Ishikawa (cell line): ENCODE measurements at regions not wholly inside any gene's neighbourhood (a gene's known extent, or its start where the extent isn't known, plus 50 kb on each side); places are given as distances from the start of the nearest gene placed in this dataset.

ENCODE experiments used
- CEBPB ChIP-seq: IDR thresholded peaks from 2 replicates; pipeline ENCODE4 v1.6.1; 2012
- CREB1 ChIP-seq: IDR thresholded peaks from 2 replicates; pipeline ENCODE4 v1.6.1; 2012; ENCODE audit warnings: low read depth
- EGR1 ChIP-seq: IDR thresholded peaks from 2 replicates; pipeline ENCODE4 v1.6.1; 2012
- EP300 ChIP-seq: IDR thresholded peaks from 2 replicates; pipeline ENCODE4 v1.6.1; 2012; ENCODE audit warnings: borderline replicate concordance
- FOXM1 ChIP-seq: IDR thresholded peaks from 2 replicates; pipeline ENCODE4 v1.6.1; 2012; ENCODE audit warnings: low read depth, borderline replicate concordance
- MAX ChIP-seq: IDR thresholded peaks from 2 replicates; pipeline ENCODE4 v1.6.1; 2012
- NFIC ChIP-seq: IDR thresholded peaks from 2 replicates; pipeline ENCODE4 v1.6.1; 2012
- RAD21 ChIP-seq: IDR thresholded peaks from 2 replicates; pipeline ENCODE4 v1.6.1; 2012; ENCODE audit warnings: low read depth
- REST ChIP-seq: IDR thresholded peaks from 2 replicates; pipeline ENCODE4 v1.6.1; 2012; ENCODE audit warnings: low read depth, mild to moderate bottlenecking
- TAF1 ChIP-seq: IDR thresholded peaks from 2 replicates; pipeline ENCODE4 v1.6.1; 2012; ENCODE audit warnings: low read depth, mild to moderate bottlenecking
- TCF12 ChIP-seq: IDR thresholded peaks from 2 replicates; pipeline ENCODE4 v1.6.1; 2012; ENCODE audit warnings: low read depth
- TEAD4 ChIP-seq: IDR thresholded peaks from 2 replicates; pipeline ENCODE4 v1.6.1; 2012
- USF1 ChIP-seq: IDR thresholded peaks from 2 replicates; pipeline ENCODE4 v1.6.1; 2012
- YY1 ChIP-seq: IDR thresholded peaks from 2 replicates; pipeline ENCODE4 v1.6.1; 2012; ENCODE audit warnings: low read depth
- ZBTB7A ChIP-seq: IDR thresholded peaks from 2 replicates; pipeline ENCODE4 v1.6.1; 2012; ENCODE audit warnings: low read depth

GRCh38 chr9:108083160-108083750 lies 593.7 kb upstream of the KLF4 start:
- TF ChIP-seq CEBPB: no peak
- no peak for TF ChIP-seq TCF12
- TF ChIP-seq RAD21: no peak
- no peak for TF ChIP-seq YY1
- no peak for TF ChIP-seq TEAD4
- TF ChIP-seq ZBTB7A: no peak
- no peak for TF ChIP-seq FOXM1
- no peak for TF ChIP-seq USF1
- TF ChIP-seq CREB1: no peak
- TF ChIP-seq EP300: no peak
- no peak for TF ChIP-seq NFIC
- no peak for TF ChIP-seq MAX
- no peak for TF ChIP-seq TAF1
- TF ChIP-seq REST: no peak
- no peak for TF ChIP-seq EGR1

GRCh38 chr9:108081112-108081511 lies 591.5 kb upstream of the KLF4 start:
- no peak for TF ChIP-seq EP300
- TF ChIP-seq CEBPB: no peak
- TF ChIP-seq FOXM1: no peak
- no peak for TF ChIP-seq NFIC
- no peak for TF ChIP-seq REST
- no peak for TF ChIP-seq USF1
- TF ChIP-seq EGR1: no peak
- TF ChIP-seq TAF1: no peak
- TF ChIP-seq TCF12: no peak
- no peak for TF ChIP-seq TEAD4
- TF ChIP-seq MAX: no peak
- no peak for TF ChIP-seq YY1
- TF ChIP-seq CREB1: no peak
- no peak for TF ChIP-seq RAD21
- no peak for TF ChIP-seq ZBTB7A

- TF ChIP-seq TAF1 (no peak), ZBTB7A (no peak), RAD21 (no peak), CREB1 (no peak), FOXM1 (no peak), EGR1 (no peak), YY1 (no peak), MAX (no peak), NFIC (no peak), TCF12 (no peak), REST (no peak), CEBPB (no peak), EP300 (no peak), TEAD4 (no peak), USF1 (no peak)
These were observed 590.7 kb upstream of the KLF4 start for GRCh38 chr9:108080285-108080684.

GRCh38 chr9:108078811-108079210 lies 589.2 kb upstream of the KLF4 start:
- no peak for TF ChIP-seq EGR1
